ENCODE measurements at regions not wholly inside any gene's neighbourhood (a gene's known extent, or its start where the extent isn't known, plus 50 kb on each side); places are given as distances from the start of the nearest gene placed in this dataset.

- DNase-seq (ENCODE audit: low read depth, low spot score) (no peak), ATAC-seq (no peak)
- Histone ChIP-seq H3K27ac (ENCODE audit: low read depth, low read length) (no peak overlapping the region), H3K36me3 (ENCODE audit: control insufficient read depth in 1 of 2, insufficient read depth in 2 of 2, low read length in 2 of 2) (no peaks in the 10 kb centered on the region), H2AFZ (ENCODE audit: low read depth, low read length, poor library complexity, severe bottlenecking) (no peak overlapping the region), H3K4me3 (replicated peaks in 1 of 2; ENCODE audit: low read depth in 1 of 2, low read length in 2 of 2) (no peak overlapping the region), H3K9me3 (ENCODE audit: control insufficient read depth in 1 of 2, insufficient read depth in 1 of 2, low read depth in 1 of 2, low read length in 2 of 2) (peaks cover 10 to 20% of the 10 kb centered on the region in 2 experiments; a peak in 2 of 4 replicates), H4K20me1 (ENCODE audit: insufficient read depth) (no peaks in the 10 kb centered on the region), H3K79me2 (ENCODE audit: insufficient read depth, low read length) (no peaks in the 10 kb centered on the region), H3K27me3 (ENCODE audit: insufficient read depth, low read length) (no peaks in the 10 kb centered on the region), H3K9ac (ENCODE audit: low read length) (no peak overlapping the region), H3K4me2 (ENCODE audit: low read length) (no peak overlapping the region), H3K4me1 (ENCODE audit: control insufficient read depth in 1 of 2, insufficient read depth in 2 of 2, low read length in 2 of 2) (no peaks in the 10 kb centered on the region), H3K9me2 (ENCODE audit: insufficient read depth) (no peaks in the 10 kb centered on the region)
- ChIA-PET POLR2A (no interaction called here), CTCF (no interaction called here), RAD21 (ENCODE audit: low non-redundant PET in 1 of 2, low total read pairs in 2 of 2, uncharacterized antibody in 2 of 2, unreplicated experiment in 2 of 2) (no interaction called here)
- TF ChIP-seq EZH2phosphoT487 (IDR thresholded peaks at IDR 0.05; ENCODE audit: borderline replicate concordance), result no peak
- TF ChIP-seq FOSL1 (IDR thresholded peaks at IDR 0.05; ENCODE audit: low read depth), result no peak
- no peak for TF ChIP-seq EZH2 (IDR thresholded peaks at IDR 0.05)
- no peak for TF ChIP-seq ATF3 (IDR thresholded peaks at IDR 0.05)
- TF ChIP-seq REST (IDR thresholded peaks at IDR 0.05; ENCODE audit: low read depth), result no peak
- no peak for TF ChIP-seq POLR2AphosphoS5 (IDR thresholded peaks at IDR 0.05; ENCODE audit: low read depth, low read length)
- TF ChIP-seq CBX3 (IDR thresholded peaks at IDR 0.05; ENCODE audit: low read depth), result no peak
- no peak for TF ChIP-seq EGR1 (IDR thresholded peaks at IDR 0.05; ENCODE audit: low read depth)
- TF ChIP-seq POLR2A (IDR thresholded peaks at IDR 0.05; ENCODE audit: borderline replicate concordance, extremely low read depth, insufficient read depth, insufficient read length), result no peak
- no peak for TF ChIP-seq SRF (IDR thresholded peaks at IDR 0.05; ENCODE audit: low read depth)
- TF ChIP-seq ELF1 (IDR thresholded peaks at IDR 0.05; ENCODE audit: borderline replicate concordance, low read depth), result no peak
- intact Hi-C loops (cut with micrococcal nuclease), result no loop called here
- BruUV-seq (replicated peaks), result no TSS peak
Observed at GRCh38 chr21:20661246-20661645, 337.0 kb upstream of the NCAM2 start.

Measured in HCT116 (cell line).